Body of pancreas (tissue), 4 donors: ENCODE measurements at regions not wholly inside any gene's neighbourhood (a gene's known extent, or its start where the extent isn't known, plus 50 kb on each side); places are given as distances from the start of the nearest gene placed in this dataset.

Source experiments
- POLR2A ChIP-seq, 3 donors: fragments of 450-650 bp; IDR thresholded peaks; one replicate each; pipeline ENCODE4 v1.6.1; 2016; ENCODE audit warnings: antibody characterized with exemption in 3 of 3, mild to moderate bottlenecking in 2 of 3
- TF ChIP-seq, protein P1 (sequence below), 7 experiments: fragments of 450-650 bp in 4 of 7; fragments of 200-600 bp in 3 of 7; sonication (generic) in 3 of 7; IDR thresholded peaks; one replicate each; pipeline ENCODE4 v1.5.1; 2016 to 2019; ENCODE audit warnings: antibody characterized with exemption in 7 of 7

DNA sequence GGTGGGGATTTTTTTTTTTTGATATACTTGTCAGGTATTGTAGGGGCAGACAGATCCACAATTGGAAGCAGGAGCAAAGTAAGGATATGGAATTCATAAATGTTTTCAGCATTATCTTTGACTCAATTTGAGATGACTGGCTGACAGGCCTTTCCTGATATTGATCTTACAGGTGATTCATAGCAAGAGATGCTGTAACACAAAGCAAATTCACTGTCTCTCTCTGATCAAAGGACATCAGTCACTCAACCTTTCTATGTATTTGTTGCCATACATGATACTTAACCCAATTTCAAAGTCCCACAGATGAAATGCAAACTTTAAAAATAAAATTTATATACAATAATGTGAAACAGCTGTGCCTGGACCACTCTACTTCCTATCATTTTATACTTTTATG, 1506.9 kb downstream of the AACS start:
- TF ChIP-seq, protein P1, sequence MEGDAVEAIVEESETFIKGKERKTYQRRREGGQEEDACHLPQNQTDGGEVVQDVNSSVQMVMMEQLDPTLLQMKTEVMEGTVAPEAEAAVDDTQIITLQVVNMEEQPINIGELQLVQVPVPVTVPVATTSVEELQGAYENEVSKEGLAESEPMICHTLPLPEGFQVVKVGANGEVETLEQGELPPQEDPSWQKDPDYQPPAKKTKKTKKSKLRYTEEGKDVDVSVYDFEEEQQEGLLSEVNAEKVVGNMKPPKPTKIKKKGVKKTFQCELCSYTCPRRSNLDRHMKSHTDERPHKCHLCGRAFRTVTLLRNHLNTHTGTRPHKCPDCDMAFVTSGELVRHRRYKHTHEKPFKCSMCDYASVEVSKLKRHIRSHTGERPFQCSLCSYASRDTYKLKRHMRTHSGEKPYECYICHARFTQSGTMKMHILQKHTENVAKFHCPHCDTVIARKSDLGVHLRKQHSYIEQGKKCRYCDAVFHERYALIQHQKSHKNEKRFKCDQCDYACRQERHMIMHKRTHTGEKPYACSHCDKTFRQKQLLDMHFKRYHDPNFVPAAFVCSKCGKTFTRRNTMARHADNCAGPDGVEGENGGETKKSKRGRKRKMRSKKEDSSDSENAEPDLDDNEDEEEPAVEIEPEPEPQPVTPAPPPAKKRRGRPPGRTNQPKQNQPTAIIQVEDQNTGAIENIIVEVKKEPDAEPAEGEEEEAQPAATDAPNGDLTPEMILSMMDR (IDR thresholded peaks at IDR 0.05), result no peak
- TF ChIP-seq POLR2A (IDR thresholded peaks at IDR 0.05), result no peak
